Ascending aorta (tissue), 2 donors: ENCODE measurements at regions not wholly inside any gene's neighbourhood (a gene's known extent, or its start where the extent isn't known, plus 50 kb on each side); places are given as distances from the start of the nearest gene placed in this dataset.

Source experiments
- DNase-seq, 2 donors: peaks; one replicate each; pipeline ENCODE4 v3.0.0-alpha.2; 2019; ENCODE audit warnings: low spot score in 2 of 2
- H3K27ac ChIP-seq, 2 donors: fragments of 200-600 bp; sonication (generic); one replicate each; pipeline ENCODE4 v1.5.1; 2016 to 2017; ENCODE audit warnings: mild to moderate bottlenecking in 1 of 2
- H3K27me3 ChIP-seq: fragments of 200-600 bp; sonication (generic); one replicate; pipeline ENCODE4 v1.5.1; 2017
- H3K36me3 ChIP-seq, 2 donors: fragments of 200-600 bp; sonication (generic); one replicate each; pipeline ENCODE4 v1.5.1; 2016
- H3K4me1 ChIP-seq, 2 donors: fragments of 200-600 bp; sonication (generic); one replicate each; pipeline ENCODE4 v1.5.1; 2016 to 2017; ENCODE audit warnings: mild to moderate bottlenecking in 1 of 2
- H3K4me3 ChIP-seq, 2 donors: fragments of 200-600 bp; sonication (generic); one replicate each; pipeline ENCODE4 v1.5.1; 2016 to 2017; ENCODE audit warnings: mild to moderate bottlenecking in 1 of 2
- H3K9me3 ChIP-seq, 2 donors: fragments of 200-600 bp; sonication (generic); one replicate each; pipeline ENCODE4 v1.5.1; 2016
- CTCF ChIP-seq, 3 experiments: fragments of 200-600 bp in 2 of 3; fragments of 450-650 bp in 1 of 3; sonication (generic) in 2 of 3; IDR thresholded peaks; one replicate each; pipeline ENCODE4 v1.5.1; 2016 to 2019; ENCODE audit warnings: antibody characterized with exemption in 3 of 3, mild to moderate bottlenecking in 1 of 3, moderate library complexity in 1 of 3
- intact Hi-C: fragments of 100-400 bp; cut with DNase I; formaldehyde crosslinking; loops from one replicate; pipeline ENCODE4 v1.15.1; 2023

- no peaks in the 10 kb centered on the region for H3K9me3 ChIP-seq
Observed at GRCh38 chr10:64626924-64627323, 1105.7 kb downstream of the REEP3 start.

GRCh38 chr10:64630534-64630933, 1109.3 kb downstream of the REEP3 start:
- no peak overlapping the region for H3K27ac ChIP-seq
- H3K4me3 ChIP-seq = no peak overlapping the region
- H3K4me1 ChIP-seq = no peaks in the 10 kb centered on the region
- no peaks in the 10 kb centered on the region for H3K27me3 ChIP-seq
- no peaks in the 10 kb centered on the region for H3K9me3 ChIP-seq
- TF ChIP-seq CTCF (IDR thresholded peaks at IDR 0.05) = no peak
- no peak for DNase-seq
- intact Hi-C loops = no loop called here
- no peaks in the 10 kb centered on the region for H3K36me3 ChIP-seq

More at GRCh38 chr10:64626924-64627323, 1105.7 kb downstream of the REEP3 start:
- intact Hi-C loops = no loop called here
- no peak overlapping the region for H3K4me3 ChIP-seq
- H3K4me1 ChIP-seq = no peaks in the 10 kb centered on the region
- no peak for DNase-seq
- no peaks in the 10 kb centered on the region for H3K36me3 ChIP-seq
- no peak for TF ChIP-seq CTCF (IDR thresholded peaks at IDR 0.05)
- H3K27ac ChIP-seq = no peak overlapping the region
- H3K27me3 ChIP-seq = no peaks in the 10 kb centered on the region

GRCh38 chr10:64635906-64636305, 1114.7 kb downstream of the REEP3 start:
- Histone ChIP-seq H3K9me3 (no peaks in the 10 kb centered on the region), H3K36me3 (no peaks in the 10 kb centered on the region), H3K27me3 (no peaks in the 10 kb centered on the region), H3K4me3 (no peak overlapping the region), H3K27ac (no peak overlapping the region), H3K4me1 (no peaks in the 10 kb centered on the region)
- TF ChIP-seq CTCF (IDR thresholded peaks at IDR 0.05) = no peak
- DNase-seq = no peak
- intact Hi-C loops = no loop called here

- DNase-seq = no peak
- Histone ChIP-seq H3K36me3 (no peaks in the 10 kb centered on the region), H3K4me3 (no peak overlapping the region), H3K27ac (no peak overlapping the region), H3K9me3 (no peaks in the 10 kb centered on the region), H3K27me3 (no peaks in the 10 kb centered on the region), H3K4me1 (no peaks in the 10 kb centered on the region)
- intact Hi-C loops = no loop called here
- no peak for TF ChIP-seq CTCF (IDR thresholded peaks at IDR 0.05)
Observed at GRCh38 chr10:64636461-64636860, 1115.3 kb downstream of the REEP3 start.

DNA sequence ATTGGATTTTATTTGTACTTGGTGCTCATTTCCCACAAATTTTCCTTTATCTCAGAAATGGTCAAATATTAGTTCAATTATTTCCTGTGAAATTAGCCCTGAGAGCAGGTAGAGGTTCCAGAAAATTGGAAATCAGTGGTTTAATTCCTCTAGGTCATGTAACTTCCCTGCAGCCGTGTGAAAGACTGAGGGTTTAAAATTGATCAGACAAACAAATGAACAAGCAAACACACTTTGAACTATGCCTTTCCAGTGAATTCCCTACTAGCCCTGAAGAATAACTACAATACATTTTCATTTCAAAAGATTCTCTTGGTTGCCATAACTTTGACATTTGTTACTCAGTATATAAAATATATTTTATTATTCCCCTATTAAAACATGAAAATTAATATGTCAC, 1116.7 kb downstream of the REEP3 start:
- H3K4me1 ChIP-seq = no peaks in the 10 kb centered on the region
- DNase-seq = no peak
- H3K36me3 ChIP-seq = no peaks in the 10 kb centered on the region
- H3K9me3 ChIP-seq = no peaks in the 10 kb centered on the region
- intact Hi-C loops = no loop called here
- H3K27me3 ChIP-seq = no peaks in the 10 kb centered on the region
- no peak overlapping the region for H3K4me3 ChIP-seq
- no peak for TF ChIP-seq CTCF (IDR thresholded peaks at IDR 0.05)
- H3K27ac ChIP-seq = no peak overlapping the region

DNA sequence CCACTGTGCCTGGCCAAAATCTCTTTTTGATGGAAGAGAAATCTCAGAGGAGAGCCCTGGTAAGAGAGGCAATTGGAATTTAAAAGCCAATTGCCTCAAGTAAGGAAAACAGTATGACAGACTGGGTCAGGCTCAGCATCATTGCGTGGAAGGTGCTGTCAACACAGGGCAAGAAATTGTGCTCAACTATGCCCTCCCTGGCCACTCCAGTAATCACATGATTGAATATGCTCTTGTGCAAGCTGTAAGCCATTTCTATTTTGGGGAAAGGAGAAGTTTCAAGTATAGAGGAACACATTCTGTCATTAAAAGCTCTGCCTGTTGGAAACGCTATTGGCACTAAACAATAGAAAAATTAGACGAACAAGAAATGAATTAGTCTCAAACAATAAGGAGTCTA, 1127.7 kb downstream of the REEP3 start:
- H3K36me3 ChIP-seq = no peaks in the 10 kb centered on the region
- H3K4me3 ChIP-seq = no peak overlapping the region
- no peaks in the 10 kb centered on the region for H3K4me1 ChIP-seq
- H3K27ac ChIP-seq = no peak overlapping the region
- no peak for DNase-seq
- intact Hi-C loops = no loop called here
- no peak for TF ChIP-seq CTCF (IDR thresholded peaks at IDR 0.05)
- no peaks in the 10 kb centered on the region for H3K27me3 ChIP-seq
- H3K9me3 ChIP-seq = no peaks in the 10 kb centered on the region
